Vagina (tissue), 2 donors: ENCODE measurements at regions not wholly inside any gene's neighbourhood (a gene's known extent, or its start where the extent isn't known, plus 50 kb on each side); places are given as distances from the start of the nearest gene placed in this dataset.
A peak's percentile ranks its signal among the peaks of the same experiment; 100 is the strongest.

Experiments used
- DNase-seq, 2 donors: peaks; one replicate each; pipeline ENCODE4 v3.0.0-alpha.2; 2017; ENCODE audit errors: extremely low spot score in 2 of 2
- H3K27ac ChIP-seq: fragments of 200-600 bp; sonication (generic); one replicate; pipeline ENCODE4 v1.5.1; 2019
- H3K27me3 ChIP-seq: fragments of 200-600 bp; sonication (generic); one replicate; pipeline ENCODE4 v1.5.1; 2019
- H3K36me3 ChIP-seq, 2 donors: fragments of 200-600 bp; sonication (generic); one replicate each; pipeline ENCODE4 v1.5.1; 2017 to 2019
- H3K4me1 ChIP-seq: fragments of 200-600 bp; sonication (generic); one replicate; pipeline ENCODE4 v1.5.1; 2019
- H3K4me3 ChIP-seq, 2 donors: fragments of 200-600 bp; sonication (generic); 1 replicate in 1 of 2; 2 replicates in 1 of 2; pipeline ENCODE4 v1.5.1; 2016 to 2019
- H3K9me3 ChIP-seq: fragments of 200-600 bp; sonication (generic); one replicate; pipeline ENCODE4 v1.5.1; 2019
- POLR2A ChIP-seq, 2 donors: fragments of 450-650 bp; IDR thresholded peaks; one replicate each; pipeline ENCODE4 v1.6.1; 2017; ENCODE audit warnings: antibody characterized with exemption in 2 of 2, mild to moderate bottlenecking in 2 of 2, moderate library complexity in 2 of 2
- POLR2AphosphoS5 ChIP-seq, 2 donors: sonication (generic); formaldehyde crosslinking; IDR thresholded peaks; one replicate each; pipeline ENCODE4 v1.9.0; 2017; ENCODE audit warnings: antibody characterized with exemption in 2 of 2, mild to moderate bottlenecking in 2 of 2, low read depth in 1 of 2; ENCODE audit not compliant: insufficient read depth in 1 of 2
- intact Hi-C: fragments of 100-400 bp; cut with DNase I; formaldehyde crosslinking; loops from one replicate; pipeline ENCODE4 v1.15.1; 2023
- TF ChIP-seq, protein P1 (sequence below), 3 experiments: fragments of 450-650 bp in 2 of 3; fragments of 200-600 bp in 1 of 3; sonication (generic) in 1 of 3; IDR thresholded peaks; one replicate each; pipeline ENCODE4 v1.5.1; 2017 to 2019; ENCODE audit warnings: antibody characterized with exemption in 3 of 3, mild to moderate bottlenecking in 2 of 3, moderate library complexity in 2 of 3

DNA sequence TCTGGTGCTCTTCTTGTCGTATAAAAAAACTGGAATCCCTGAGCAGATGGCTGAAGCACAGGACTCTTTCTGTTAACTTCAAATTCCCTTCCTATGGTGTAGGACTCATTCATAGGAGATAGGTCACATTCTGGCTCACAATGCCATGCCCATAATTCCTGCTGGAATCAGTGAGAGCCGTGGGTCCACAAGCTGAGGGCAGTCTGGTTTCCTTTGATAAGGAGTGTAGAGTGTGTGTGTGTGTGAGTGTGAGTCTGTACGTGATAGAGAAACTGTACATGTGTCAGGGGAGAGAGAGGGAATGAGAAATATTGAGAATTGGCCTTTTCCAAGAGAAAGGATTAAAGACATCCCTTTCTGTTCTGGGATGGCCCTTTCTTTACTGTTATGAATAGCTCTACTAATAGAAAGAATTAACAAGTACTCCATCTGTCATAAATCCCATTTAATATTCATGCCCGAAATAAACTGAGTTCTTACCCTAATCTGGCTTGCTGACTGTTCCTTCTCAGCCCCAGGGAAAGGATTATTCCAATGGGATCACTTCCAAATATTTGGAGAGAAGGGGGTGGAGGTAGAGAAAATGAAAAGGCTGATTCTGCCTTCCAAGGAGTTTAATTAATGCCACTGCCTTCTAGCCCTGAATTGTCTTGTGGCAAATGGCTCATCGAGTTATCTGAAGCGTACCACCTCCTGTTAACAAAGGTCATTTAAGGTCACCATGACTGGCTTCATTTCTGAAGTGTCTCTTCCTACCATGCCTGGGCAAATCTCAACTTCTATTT, 79.0 kb downstream of the TMX1 start:
- peaks cover 12% of the 10 kb centered on the region for H3K4me1 ChIP-seq
- no peak for TF ChIP-seq POLR2AphosphoS5 (IDR thresholded peaks at IDR 0.05; ENCODE audit: insufficient read depth in 1 of 2, low read depth in 1 of 2)
- TF ChIP-seq POLR2A (IDR thresholded peaks at IDR 0.05) = no peak
- TF ChIP-seq, protein P1, sequence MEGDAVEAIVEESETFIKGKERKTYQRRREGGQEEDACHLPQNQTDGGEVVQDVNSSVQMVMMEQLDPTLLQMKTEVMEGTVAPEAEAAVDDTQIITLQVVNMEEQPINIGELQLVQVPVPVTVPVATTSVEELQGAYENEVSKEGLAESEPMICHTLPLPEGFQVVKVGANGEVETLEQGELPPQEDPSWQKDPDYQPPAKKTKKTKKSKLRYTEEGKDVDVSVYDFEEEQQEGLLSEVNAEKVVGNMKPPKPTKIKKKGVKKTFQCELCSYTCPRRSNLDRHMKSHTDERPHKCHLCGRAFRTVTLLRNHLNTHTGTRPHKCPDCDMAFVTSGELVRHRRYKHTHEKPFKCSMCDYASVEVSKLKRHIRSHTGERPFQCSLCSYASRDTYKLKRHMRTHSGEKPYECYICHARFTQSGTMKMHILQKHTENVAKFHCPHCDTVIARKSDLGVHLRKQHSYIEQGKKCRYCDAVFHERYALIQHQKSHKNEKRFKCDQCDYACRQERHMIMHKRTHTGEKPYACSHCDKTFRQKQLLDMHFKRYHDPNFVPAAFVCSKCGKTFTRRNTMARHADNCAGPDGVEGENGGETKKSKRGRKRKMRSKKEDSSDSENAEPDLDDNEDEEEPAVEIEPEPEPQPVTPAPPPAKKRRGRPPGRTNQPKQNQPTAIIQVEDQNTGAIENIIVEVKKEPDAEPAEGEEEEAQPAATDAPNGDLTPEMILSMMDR (IDR thresholded peaks at IDR 0.05) = no peak
- no peak for DNase-seq
- no peaks in the 10 kb centered on the region for H3K9me3 ChIP-seq
- no peaks in the 10 kb centered on the region for H3K27me3 ChIP-seq
- intact Hi-C loops = no loop called here
- no peak overlapping the region for H3K4me3 ChIP-seq
- H3K36me3 ChIP-seq = no peaks in the 10 kb centered on the region
- no peak overlapping the region for H3K27ac ChIP-seq

- Histone ChIP-seq H3K36me3 (no peaks in the 10 kb centered on the region), H3K27me3 (no peaks in the 10 kb centered on the region), H3K4me3 (no peak overlapping the region), H3K27ac (no peak overlapping the region), H3K9me3 (no peaks in the 10 kb centered on the region), H3K4me1 (peaks cover 12% of the 10 kb centered on the region)
- TF ChIP-seq, protein P1 (IDR thresholded peaks at IDR 0.05) = no peak
- TF ChIP-seq POLR2AphosphoS5 (IDR thresholded peaks at IDR 0.05; ENCODE audit: insufficient read depth in 1 of 2, low read depth in 1 of 2) (no peak), POLR2A (IDR thresholded peaks at IDR 0.05) (no peak)
- no peak for DNase-seq
- intact Hi-C loops = no loop called here
These were observed 81.0 kb downstream of the TMX1 start for GRCh38 chr14:51321036-51321435.

DNA sequence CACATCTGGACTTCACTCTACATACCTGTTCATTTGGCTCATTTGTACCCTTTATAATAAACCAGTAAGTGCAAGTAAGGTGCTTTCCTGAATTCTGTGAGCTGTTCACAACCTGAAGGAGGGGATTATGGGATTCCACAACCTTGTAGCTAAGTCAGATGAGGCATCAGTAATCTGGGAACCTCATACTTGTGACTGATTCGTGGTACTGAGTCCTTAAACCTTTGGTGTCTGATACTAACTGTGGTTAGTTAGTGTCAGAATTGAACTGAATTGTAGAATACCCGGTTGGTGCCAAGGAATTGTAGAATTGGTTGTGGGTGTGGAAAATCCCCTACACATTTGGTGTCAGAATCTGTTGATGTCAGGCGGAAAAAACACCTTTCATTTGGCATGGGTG, 83.4 kb downstream of the TMX1 start:
- intact Hi-C loops = no loop called here
- Histone ChIP-seq H3K27ac (no peak overlapping the region), H3K36me3 (no peaks in the 10 kb centered on the region), H3K27me3 (no peaks in the 10 kb centered on the region), H3K9me3 (no peaks in the 10 kb centered on the region), H3K4me1 (peaks cover 31% of the 10 kb centered on the region), H3K4me3 (no peak overlapping the region)
- TF ChIP-seq POLR2AphosphoS5 (IDR thresholded peaks at IDR 0.05; ENCODE audit: insufficient read depth in 1 of 2, low read depth in 1 of 2) (no peak), POLR2A (IDR thresholded peaks at IDR 0.05) (no peak)
- TF ChIP-seq, protein P1 (IDR thresholded peaks at IDR 0.05) = no peak
- no peak for DNase-seq

DNA sequence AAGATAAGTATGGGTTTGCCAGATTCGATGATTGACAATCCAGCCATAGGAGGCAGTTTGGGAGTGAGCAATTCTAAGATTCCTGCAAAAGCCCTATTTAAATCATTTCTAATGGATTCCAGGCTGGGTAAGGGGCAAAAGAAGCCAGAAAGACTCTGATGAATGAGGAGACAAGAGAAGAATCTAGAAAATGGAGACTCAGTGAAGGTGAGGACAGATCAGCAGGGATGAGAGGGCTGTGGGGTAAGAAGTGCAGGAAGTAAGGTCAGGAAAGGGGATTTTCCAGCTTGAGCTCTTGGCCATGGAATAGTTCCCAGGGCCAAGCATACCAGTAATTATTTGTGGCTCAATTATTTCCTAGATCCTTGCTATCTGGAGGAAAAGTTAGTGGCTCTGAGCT, 87.3 kb downstream of the TMX1 start:
- Histone ChIP-seq H3K4me3 (no peak overlapping the region), H3K27ac (peak overlapping the region; percentile 83), H3K36me3 (no peaks in the 10 kb centered on the region), H3K9me3 (no peaks in the 10 kb centered on the region), H3K27me3 (no peaks in the 10 kb centered on the region), H3K4me1 (peaks cover 38% of the 10 kb centered on the region)
- TF ChIP-seq POLR2A (IDR thresholded peaks at IDR 0.05) = no peak
- no peak for TF ChIP-seq POLR2AphosphoS5 (IDR thresholded peaks at IDR 0.05; ENCODE audit: insufficient read depth in 1 of 2, low read depth in 1 of 2)
- TF ChIP-seq, protein P1 (IDR thresholded peaks at IDR 0.05) = no peak
- DNase-seq = no peak
- intact Hi-C loops = no loop called here

DNA sequence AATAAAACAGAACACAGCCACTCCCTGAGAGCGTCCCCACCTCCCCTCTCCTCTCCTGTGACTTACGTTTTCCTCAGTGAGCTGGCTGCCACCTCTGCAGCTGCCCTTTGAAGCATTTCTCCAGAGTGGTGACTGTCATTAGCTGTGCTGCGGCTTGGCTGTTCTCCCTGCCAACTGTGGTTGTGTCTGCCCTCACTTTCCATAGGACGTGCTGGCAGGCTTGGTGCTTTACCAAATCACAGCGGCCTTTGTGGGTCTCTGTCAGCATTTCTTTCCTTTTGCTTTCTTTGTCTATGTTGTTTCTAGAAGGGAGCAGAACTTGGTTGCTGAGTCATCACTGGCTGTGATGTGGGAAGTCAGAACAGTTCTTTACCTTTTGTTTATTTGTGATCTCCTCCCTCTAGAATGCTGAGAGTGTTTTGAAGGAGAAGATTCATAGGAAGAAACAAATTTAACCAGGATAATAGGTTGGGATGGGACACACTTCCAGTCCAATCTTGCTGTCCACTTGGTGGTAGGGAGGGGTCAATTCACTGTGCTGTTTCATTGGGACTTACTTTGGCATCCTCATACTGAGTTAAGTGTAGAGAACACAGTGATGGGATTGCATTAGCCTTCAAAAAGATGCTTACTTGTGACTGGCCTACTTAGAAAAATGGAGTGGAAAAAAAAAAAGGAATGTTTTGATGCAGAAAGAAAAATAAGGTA, 88.2 kb downstream of the TMX1 start:
- intact Hi-C loops = no loop called here
- H3K27me3 ChIP-seq = no peaks in the 10 kb centered on the region
- no peak for DNase-seq
- TF ChIP-seq POLR2AphosphoS5 (IDR thresholded peaks at IDR 0.05; ENCODE audit: insufficient read depth in 1 of 2, low read depth in 1 of 2) (no peak), POLR2A (IDR thresholded peaks at IDR 0.05) (no peak)
- TF ChIP-seq, protein P1 (IDR thresholded peaks at IDR 0.05) = no peak
- peaks cover 44% of the 10 kb centered on the region for H3K4me1 ChIP-seq
- H3K36me3 ChIP-seq = no peaks in the 10 kb centered on the region
- no peaks in the 10 kb centered on the region for H3K9me3 ChIP-seq
- no peak overlapping the region for H3K4me3 ChIP-seq
- peak overlapping the region; percentile 83 for H3K27ac ChIP-seq
